H9 (cell line): ENCODE measurements at regions not wholly inside any gene's neighbourhood (a gene's known extent, or its start where the extent isn't known, plus 50 kb on each side); places are given as distances from the start of the nearest gene placed in this dataset.

Experiments used
- DNase-seq: peaks from one replicate; pipeline ENCODE4 v3.0.0-alpha.2; 2017
- H2AFZ ChIP-seq: one replicate; pipeline ENCODE4 v1.6.1; 2013; ENCODE audit warnings: mild to moderate bottlenecking, low read length, control low read depth, moderate library complexity
- H2AK5ac ChIP-seq: 2 replicates; pipeline ENCODE4 v1.6.1; 2013; ENCODE audit warnings: low read length, control low read depth, mixed read lengths; ENCODE audit not compliant: insufficient read length
- H2BK120ac ChIP-seq: one replicate; pipeline ENCODE4 v1.6.1; 2013; ENCODE audit warnings: low read depth, mild to moderate bottlenecking, low read length, control low read depth, inconsistent platforms; ENCODE audit not compliant: poor library complexity, severe bottlenecking
- H2BK12ac ChIP-seq: 2 replicates; pipeline ENCODE4 v1.6.1; 2013; ENCODE audit warnings: low read length, control low read depth, mixed read lengths, low read depth; ENCODE audit not compliant: insufficient read length
- H2BK15ac ChIP-seq: 2 replicates; pipeline ENCODE4 v1.6.1; 2013; ENCODE audit warnings: low read depth, low read length, control low read depth
- H2BK20ac ChIP-seq: one replicate; pipeline ENCODE4 v1.6.1; 2013; ENCODE audit warnings: low read depth, mild to moderate bottlenecking, low read length, control low read depth, inconsistent platforms; ENCODE audit not compliant: poor library complexity, severe bottlenecking
- H2BK5ac ChIP-seq: 2 replicates; pipeline ENCODE4 v1.6.1; 2013; ENCODE audit warnings: low read length, control low read depth, mixed read lengths; ENCODE audit not compliant: insufficient read length
- H3K14ac ChIP-seq: 2 replicates; pipeline ENCODE4 v1.6.1; 2013; ENCODE audit warnings: low read length, control low read depth; ENCODE audit not compliant: insufficient read depth
- H3K18ac ChIP-seq: 2 replicates; pipeline ENCODE4 v1.6.1; 2013; ENCODE audit warnings: low read depth, mild to moderate bottlenecking, mixed read lengths, low read length, control low read depth; ENCODE audit not compliant: insufficient read length
- H3K23ac ChIP-seq: 2 replicates; pipeline ENCODE4 v1.6.1; 2013; ENCODE audit warnings: low read length, control low read depth, mixed read lengths, low read depth; ENCODE audit not compliant: insufficient read length
- H3K23me2 ChIP-seq: 2 replicates; pipeline ENCODE4 v1.6.1; 2013; ENCODE audit warnings: low read depth, mild to moderate bottlenecking, mixed read lengths, low read length, control low read depth; ENCODE audit not compliant: insufficient read length, poor library complexity, severe bottlenecking
- H3K27ac ChIP-seq: 2 replicates; pipeline ENCODE4 v1.5.1; 2013; ENCODE audit warnings: low read length, control low read depth, mixed read lengths, low read depth; ENCODE audit not compliant: insufficient read length
- H3K27me3 ChIP-seq: 2 replicates; pipeline ENCODE4 v1.6.1; 2013; ENCODE audit warnings: low read length, control low read depth, inconsistent platforms; ENCODE audit not compliant: insufficient read depth
- H3K4ac ChIP-seq: 2 replicates; pipeline ENCODE4 v1.6.1; 2013; ENCODE audit warnings: low read depth, mild to moderate bottlenecking, control low read depth, inconsistent platforms, low read length, moderate library complexity
- H3K4me1 ChIP-seq: 2 replicates; pipeline ENCODE4 v1.6.1; 2013; ENCODE audit warnings: low read length, control low read depth, inconsistent platforms; ENCODE audit not compliant: insufficient read depth
- H3K4me2 ChIP-seq: 2 replicates; pipeline ENCODE4 v1.6.1; 2013; ENCODE audit warnings: low read length, control low read depth, mixed read lengths; ENCODE audit not compliant: insufficient read length, insufficient read depth
- H3K56ac ChIP-seq: 2 replicates; pipeline ENCODE4 v1.6.1; 2013; ENCODE audit warnings: low read depth, mild to moderate bottlenecking, mixed read lengths, low read length, control low read depth; ENCODE audit not compliant: insufficient read length
- H3K79me1 ChIP-seq: 2 replicates; pipeline ENCODE4 v1.6.1; 2013; ENCODE audit warnings: low read depth, mild to moderate bottlenecking, moderate library complexity, low read length, control low read depth, inconsistent platforms; ENCODE audit not compliant: insufficient read depth, poor library complexity, severe bottlenecking
- H3K79me2 ChIP-seq: 2 replicates; pipeline ENCODE4 v1.6.1; 2013; ENCODE audit warnings: low read length, control low read depth, inconsistent platforms; ENCODE audit not compliant: insufficient read depth
- H3K9ac ChIP-seq: 2 replicates; pipeline ENCODE4 v1.6.1; 2013; ENCODE audit warnings: low read length, control low read depth, mixed read lengths; ENCODE audit not compliant: insufficient read length; ENCODE audit errors: extremely low read depth
- H3K9me3 ChIP-seq: one replicate; pipeline ENCODE4 v1.6.1; 2013; ENCODE audit warnings: low read depth, low read length, inconsistent platforms; ENCODE audit not compliant: control insufficient read depth
- H3T11ph ChIP-seq: one replicate; pipeline ENCODE4 v1.6.1; 2013; ENCODE audit warnings: mild to moderate bottlenecking, low read length, control low read depth, inconsistent platforms
- H4K20me1 ChIP-seq: one replicate; pipeline ENCODE4 v1.6.1; 2013; ENCODE audit not compliant: control insufficient read depth, insufficient read length, insufficient read depth
- H4K5ac ChIP-seq: 2 replicates; pipeline ENCODE4 v1.6.1; 2013; ENCODE audit warnings: low read depth, mild to moderate bottlenecking, mixed read lengths, low read length, control low read depth; ENCODE audit not compliant: insufficient read length
- H4K8ac ChIP-seq: replicated peaks from 2 replicates; pipeline ENCODE4 v1.6.1; 2013; ENCODE audit warnings: low read length, control low read depth, mixed read lengths, low read depth; ENCODE audit not compliant: insufficient read length
- H4K91ac ChIP-seq: 2 replicates; pipeline ENCODE4 v1.6.1; 2013; ENCODE audit warnings: low read depth, mild to moderate bottlenecking, moderate library complexity, mixed read lengths, low read length, control low read depth; ENCODE audit not compliant: insufficient read length
- H3K27ac Mint-ChIP-seq, 3 experiments: 2 replicates in 2 of 3; 3 replicates in 1 of 3; pipeline ENCODE4 v1.8.0; 2020 to 2021; ENCODE audit warnings: mixed read lengths in 3 of 3, mild to moderate bottlenecking in 1 of 3, moderate library complexity in 1 of 3
- H3K27me3 Mint-ChIP-seq: 2 replicates; pipeline ENCODE4 v1.8.0; 2021; ENCODE audit warnings: low read depth, mild to moderate bottlenecking, moderate library complexity, mixed read lengths
- H3K36me3 Mint-ChIP-seq, 3 experiments: 2 replicates in 2 of 3; 3 replicates in 1 of 3; pipeline ENCODE4 v1.8.0; 2020 to 2021; ENCODE audit warnings: low read depth in 3 of 3, mixed read lengths in 3 of 3; ENCODE audit not compliant: insufficient read depth in 1 of 3
- H3K4me1 Mint-ChIP-seq, 2 experiments: 2 replicates each; pipeline ENCODE4 v1.8.0; 2020; ENCODE audit warnings: mixed read lengths in 2 of 2
- H3K4me3 Mint-ChIP-seq, 2 experiments: 2 replicates in 1 of 2; 3 replicates in 1 of 2; pipeline ENCODE4 v1.8.0; 2020 to 2021; ENCODE audit warnings: mild to moderate bottlenecking in 2 of 2, mixed read lengths in 2 of 2, moderate library complexity in 1 of 2
- H3K9me3 Mint-ChIP-seq, 2 experiments: 2 replicates in 1 of 2; 3 replicates in 1 of 2; pipeline ENCODE4 v1.8.0; 2020; ENCODE audit warnings: mild to moderate bottlenecking in 2 of 2, mixed read lengths in 2 of 2, moderate library complexity in 1 of 2
- WGBS: extraction: QIAGEN DNeasy Blood & Tissue Kit; methylation state at CpG from one replicate; pipeline ENCODE4 v1.1.7; 2013; ENCODE audit warnings: missing lambda C conversion rate, low lambda C conversion rate, mixed read lengths; ENCODE audit not compliant: insufficient read length; ENCODE audit errors: extremely low coverage; 5-methylcytosine and 5-hydroxymethylcytosine counted together
- TF ChIP-seq, protein P1 (sequence below): fragments of 200-600 bp; sonication (generic); conservative IDR thresholded peaks from 3 replicates; pipeline ENCODE4 v1.8.0; 2021; ENCODE audit warnings: antibody characterized with exemption, mild to moderate bottlenecking

DNA sequence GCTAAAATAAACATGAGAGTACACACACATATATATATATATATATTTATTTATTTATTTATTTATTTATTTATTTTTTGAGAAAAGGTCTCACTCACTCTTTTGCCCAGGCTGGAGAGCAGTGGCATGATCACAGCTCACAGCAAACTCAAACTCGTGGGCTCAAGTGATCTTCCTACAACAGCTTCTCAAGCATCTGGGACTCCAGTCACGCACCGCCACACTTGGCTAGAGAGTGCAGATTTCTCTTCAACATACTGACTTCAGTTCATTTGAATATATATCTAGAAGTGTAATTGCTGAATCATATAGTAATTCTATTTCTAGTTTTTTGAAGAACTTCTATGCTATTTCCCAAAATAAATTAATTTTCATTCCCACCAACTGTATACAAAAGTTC, 1711.8 kb downstream of the SLITRK5 start:
- Histone ChIP-seq H3K14ac (no peak overlapping the region), H3K23me2 (no peaks in the 10 kb centered on the region), H4K5ac (no peak overlapping the region), H3K9me3 (no peaks in the 10 kb centered on the region), H4K8ac (no peak overlapping the region), H2BK20ac (no peak overlapping the region), H3K4ac (no peak overlapping the region), H2BK15ac (no peak overlapping the region), H3K9ac (no peak overlapping the region), H3K4me1 (no peaks in the 10 kb centered on the region), H3K27me3 (no peaks in the 10 kb centered on the region), H2AK5ac (no peak overlapping the region), H4K91ac (no peak overlapping the region), H4K20me1 (no peaks in the 10 kb centered on the region), H3K23ac (no peak overlapping the region), H3T11ph (no peak overlapping the region), H3K79me2 (no peaks in the 10 kb centered on the region), H2BK120ac (no peak overlapping the region), H2BK5ac (no peak overlapping the region), H3K18ac (no peak overlapping the region), H2AFZ (no peak overlapping the region), H3K79me1 (no peaks in the 10 kb centered on the region), H2BK12ac (no peak overlapping the region), H3K56ac (no peak overlapping the region), H3K4me2 (no peak overlapping the region), H3K27ac (no peak overlapping the region)
- TF ChIP-seq, protein P1, sequence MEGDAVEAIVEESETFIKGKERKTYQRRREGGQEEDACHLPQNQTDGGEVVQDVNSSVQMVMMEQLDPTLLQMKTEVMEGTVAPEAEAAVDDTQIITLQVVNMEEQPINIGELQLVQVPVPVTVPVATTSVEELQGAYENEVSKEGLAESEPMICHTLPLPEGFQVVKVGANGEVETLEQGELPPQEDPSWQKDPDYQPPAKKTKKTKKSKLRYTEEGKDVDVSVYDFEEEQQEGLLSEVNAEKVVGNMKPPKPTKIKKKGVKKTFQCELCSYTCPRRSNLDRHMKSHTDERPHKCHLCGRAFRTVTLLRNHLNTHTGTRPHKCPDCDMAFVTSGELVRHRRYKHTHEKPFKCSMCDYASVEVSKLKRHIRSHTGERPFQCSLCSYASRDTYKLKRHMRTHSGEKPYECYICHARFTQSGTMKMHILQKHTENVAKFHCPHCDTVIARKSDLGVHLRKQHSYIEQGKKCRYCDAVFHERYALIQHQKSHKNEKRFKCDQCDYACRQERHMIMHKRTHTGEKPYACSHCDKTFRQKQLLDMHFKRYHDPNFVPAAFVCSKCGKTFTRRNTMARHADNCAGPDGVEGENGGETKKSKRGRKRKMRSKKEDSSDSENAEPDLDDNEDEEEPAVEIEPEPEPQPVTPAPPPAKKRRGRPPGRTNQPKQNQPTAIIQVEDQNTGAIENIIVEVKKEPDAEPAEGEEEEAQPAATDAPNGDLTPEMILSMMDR = no peak
- peaks cover 0 to 14% (median 5%) of the 10 kb centered on the region in 3 experiments; a peak in 5 of 7 replicates for H3K36me3 Mint-ChIP-seq
- peaks cover 3 to 5% of the 10 kb centered on the region in 2 experiments for H3K9me3 Mint-ChIP-seq
- WGBS = no CpG with 5 or more reads among the region's 3 CpGs
- H3K27me3 Mint-ChIP-seq = no peaks in the 10 kb centered on the region
- H3K27ac Mint-ChIP-seq = no peak overlapping the region
- DNase-seq = no peak
- H3K4me1 Mint-ChIP-seq = peaks cover 3 to 5% of the 10 kb centered on the region in 2 experiments; a peak in 2 of 4 replicates
- H3K4me3 Mint-ChIP-seq = no peak overlapping the region
